Colonic mucosa (tissue), 4 donors: ENCODE measurements at regions not wholly inside any gene's neighbourhood (a gene's known extent, or its start where the extent isn't known, plus 50 kb on each side); places are given as distances from the start of the nearest gene placed in this dataset.

Source experiments
- DNase-seq: peaks from one replicate; pipeline ENCODE4 v3.0.0-alpha.2; 2020
- H3K27ac ChIP-seq: fragments of 200-600 bp; one replicate; pipeline ENCODE4 v1.8.0; 2021
- H3K27me3 ChIP-seq: fragments of 200-600 bp; one replicate; pipeline ENCODE4 v1.8.0; 2021
- H3K36me3 ChIP-seq: fragments of 200-600 bp; one replicate; pipeline ENCODE4 v1.8.0; 2021
- H3K4me1 ChIP-seq: fragments of 200-600 bp; one replicate; pipeline ENCODE4 v1.8.0; 2021; ENCODE audit warnings: mild to moderate bottlenecking
- H3K4me3 ChIP-seq: fragments of 200-600 bp; one replicate; pipeline ENCODE4 v1.8.0; 2021
- H3K9ac ChIP-seq, 2 donors: one replicate each; pipeline ENCODE4 v1.7.0; 2013; ENCODE audit warnings: control low read depth in 2 of 2, low read depth in 2 of 2, low read length in 2 of 2
- H3K9me3 ChIP-seq: fragments of 200-600 bp; one replicate; pipeline ENCODE4 v1.8.0; 2021
- intact Hi-C: fragments of 100-400 bp; cut with DNase I; formaldehyde crosslinking; loops from one replicate; pipeline ENCODE4 v1.14.1; 2022
- TF ChIP-seq, protein P1 (sequence below): fragments of 200-600 bp; IDR thresholded peaks from one replicate; pipeline ENCODE4 v1.8.0; 2022; ENCODE audit warnings: antibody characterized with exemption, mild to moderate bottlenecking
- donor health status: healthy.
- donor health status: DM: no; HTN: no; CAD: no.
- donor health status: DM: no; HTN: no; CAD: no.

DNA sequence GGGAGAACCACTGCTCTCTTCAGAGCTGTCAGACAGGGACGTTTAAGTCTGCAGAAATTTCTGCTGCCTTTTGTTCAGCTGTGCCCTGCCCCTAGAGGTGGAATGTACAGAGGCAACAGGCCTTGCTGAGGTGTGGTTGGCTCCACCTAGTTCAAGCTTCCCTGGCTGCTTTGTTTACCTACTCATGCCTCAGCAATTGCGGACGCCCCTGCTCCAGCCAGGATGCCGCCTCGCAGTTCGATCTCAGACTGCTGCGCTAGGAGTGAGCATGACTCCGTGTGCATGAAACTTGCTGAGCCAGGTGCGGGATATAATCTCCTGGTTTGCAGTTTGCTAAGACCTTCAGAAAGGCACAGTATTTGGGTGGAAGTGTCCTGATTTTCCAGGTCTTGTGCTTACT, 70.9 kb downstream of the MAGEB5 start:
- no peaks in the 10 kb centered on the region for H3K27me3 ChIP-seq
- intact Hi-C loops, result no loop called here
- H3K9ac ChIP-seq, result no peak overlapping the region
- no peak overlapping the region for H3K27ac ChIP-seq
- TF ChIP-seq, protein P1, sequence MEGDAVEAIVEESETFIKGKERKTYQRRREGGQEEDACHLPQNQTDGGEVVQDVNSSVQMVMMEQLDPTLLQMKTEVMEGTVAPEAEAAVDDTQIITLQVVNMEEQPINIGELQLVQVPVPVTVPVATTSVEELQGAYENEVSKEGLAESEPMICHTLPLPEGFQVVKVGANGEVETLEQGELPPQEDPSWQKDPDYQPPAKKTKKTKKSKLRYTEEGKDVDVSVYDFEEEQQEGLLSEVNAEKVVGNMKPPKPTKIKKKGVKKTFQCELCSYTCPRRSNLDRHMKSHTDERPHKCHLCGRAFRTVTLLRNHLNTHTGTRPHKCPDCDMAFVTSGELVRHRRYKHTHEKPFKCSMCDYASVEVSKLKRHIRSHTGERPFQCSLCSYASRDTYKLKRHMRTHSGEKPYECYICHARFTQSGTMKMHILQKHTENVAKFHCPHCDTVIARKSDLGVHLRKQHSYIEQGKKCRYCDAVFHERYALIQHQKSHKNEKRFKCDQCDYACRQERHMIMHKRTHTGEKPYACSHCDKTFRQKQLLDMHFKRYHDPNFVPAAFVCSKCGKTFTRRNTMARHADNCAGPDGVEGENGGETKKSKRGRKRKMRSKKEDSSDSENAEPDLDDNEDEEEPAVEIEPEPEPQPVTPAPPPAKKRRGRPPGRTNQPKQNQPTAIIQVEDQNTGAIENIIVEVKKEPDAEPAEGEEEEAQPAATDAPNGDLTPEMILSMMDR, result no peak
- H3K4me3 ChIP-seq, result no peak overlapping the region
- no peaks in the 10 kb centered on the region for H3K9me3 ChIP-seq
- no peak for DNase-seq
- no peaks in the 10 kb centered on the region for H3K4me1 ChIP-seq
- no peaks in the 10 kb centered on the region for H3K36me3 ChIP-seq
